GM12892 (cell line): ENCODE measurements at regions not wholly inside any gene's neighbourhood (a gene's known extent, or its start where the extent isn't known, plus 50 kb on each side); places are given as distances from the start of the nearest gene placed in this dataset.

Experiments
- DNase-seq: peaks from one replicate; pipeline ENCODE4 v3.0.0; 2011; ENCODE audit not compliant: insufficient read length
- FAIRE-seq: peaks from 2 replicates; lab custom pipeline; 2011; peaks lifted over from hg19 to GRCh38; lab: Jason Lieb, UNC
- POLR2A ChIP-seq: IDR thresholded peaks from 2 replicates; pipeline ENCODE4 v1.6.1; 2011; ENCODE audit warnings: low read depth, low read length, control low read depth
- POLR2AphosphoS5 ChIP-seq: IDR thresholded peaks from 2 replicates; pipeline ENCODE4 v1.6.1; 2011; ENCODE audit warnings: low read depth, low read length, control low read depth
- TAF1 ChIP-seq: IDR thresholded peaks from 2 replicates; pipeline ENCODE4 v1.6.1; 2011; ENCODE audit warnings: low read depth, mild to moderate bottlenecking, control low read depth, low read length, borderline replicate concordance

- TF ChIP-seq POLR2A (no peak), POLR2AphosphoS5 (no peak), TAF1 (no peak)
- DNase-seq (no peak), FAIRE-seq (no peak)
Measured at GRCh38 chr7:20503278-20503950, 112.1 kb upstream of the ABCB5 start.

DNA sequence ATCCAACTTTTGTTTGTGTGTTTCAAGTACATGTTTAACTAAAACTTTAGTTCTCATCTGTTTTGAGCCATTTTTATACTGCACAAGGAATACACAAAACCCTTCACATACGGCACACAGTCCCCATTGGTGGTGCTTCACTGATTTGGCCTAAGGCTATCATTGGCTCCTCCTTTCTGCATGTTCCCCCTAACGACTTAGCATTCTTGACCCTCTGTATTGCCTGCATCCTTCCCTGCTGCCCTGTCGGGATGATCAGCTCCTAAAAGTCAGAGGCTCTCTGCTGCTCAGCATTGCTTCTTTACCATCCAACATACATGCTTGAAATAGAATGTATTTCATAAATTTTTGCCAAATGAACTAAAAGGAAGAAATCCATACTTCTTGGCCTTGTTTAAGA, 111.4 kb upstream of the ABCB5 start:
- TF ChIP-seq TAF1 (no peak), POLR2A (no peak), POLR2AphosphoS5 (no peak)
- FAIRE-seq, result no peak
- no peak for DNase-seq

GRCh38 chr7:20506175-20506574, 109.3 kb upstream of the ABCB5 start:
- TF ChIP-seq POLR2A, result no peak
- no peak for TF ChIP-seq TAF1
- no peak for TF ChIP-seq POLR2AphosphoS5
- DNase-seq, result no peak
- FAIRE-seq, result no peak

DNA sequence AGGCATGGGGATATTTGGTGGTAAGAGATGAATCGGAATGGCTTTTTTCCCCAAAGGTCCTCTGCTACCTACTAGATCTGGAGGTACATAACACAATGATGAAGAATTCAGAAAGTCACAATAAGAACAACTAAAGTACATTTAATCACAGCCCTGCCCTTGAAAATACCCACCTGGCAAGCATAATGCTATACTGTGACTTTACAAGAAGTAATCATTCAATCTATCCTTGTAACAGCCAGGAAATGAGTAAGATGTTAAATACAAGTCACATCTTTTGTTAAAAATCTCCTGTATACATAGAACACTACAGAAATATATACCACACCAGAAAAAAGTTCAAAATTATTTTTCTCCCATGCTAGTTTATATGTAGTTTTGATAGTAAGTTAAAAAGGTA, 108.3 kb upstream of the ABCB5 start:
- DNase-seq, result no peak
- FAIRE-seq, result no peak
- TF ChIP-seq POLR2A, result no peak
- TF ChIP-seq POLR2AphosphoS5, result no peak
- no peak for TF ChIP-seq TAF1

- DNase-seq (no peak), FAIRE-seq (no peak)
Measured at GRCh38 chr7:20508109-20508508, 107.4 kb upstream of the ABCB5 start.

DNA sequence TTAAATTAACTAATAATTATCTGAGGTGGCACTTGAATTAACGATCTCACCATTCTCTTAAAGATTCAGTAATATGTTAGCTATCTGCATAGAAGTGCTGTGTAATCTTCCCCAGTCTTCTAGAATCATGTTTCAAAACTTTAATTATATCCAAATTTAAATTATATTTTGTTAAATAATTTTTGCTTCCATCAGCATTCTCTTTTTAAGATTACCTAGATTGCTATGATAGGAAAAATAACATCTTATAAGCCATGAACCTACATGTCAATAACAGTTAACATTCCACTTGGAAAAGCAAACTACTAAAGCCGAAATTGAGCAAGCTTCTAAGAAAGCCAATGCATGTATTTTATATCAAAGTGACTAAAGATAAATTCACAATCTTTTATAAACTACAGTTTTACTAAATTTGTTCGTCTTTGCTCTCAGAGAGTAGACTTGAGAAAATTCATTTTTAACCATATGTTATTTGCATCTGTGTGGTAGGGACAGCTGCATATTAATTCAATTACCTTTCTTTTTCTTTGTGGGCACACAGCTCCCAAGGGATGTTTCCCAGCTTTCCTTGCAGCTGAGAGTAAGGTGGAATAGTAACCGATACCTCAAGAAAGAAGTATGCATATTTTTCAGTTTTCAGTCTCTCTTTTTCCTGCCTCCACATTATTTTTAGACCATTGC, 105.4 kb upstream of the ABCB5 start:
- DNase-seq, result no peak
- no peak for TF ChIP-seq POLR2AphosphoS5
- TF ChIP-seq TAF1, result no peak
- no peak for TF ChIP-seq POLR2A
- FAIRE-seq, result no peak

More at GRCh38 chr7:20508109-20508508, 107.4 kb upstream of the ABCB5 start:
- TF ChIP-seq POLR2AphosphoS5 (no peak), TAF1 (no peak), POLR2A (no peak)

GRCh38 chr7:20510573-20510900, 104.9 kb upstream of the ABCB5 start:
- TF ChIP-seq TAF1 (no peak), POLR2A (no peak), POLR2AphosphoS5 (no peak)
- FAIRE-seq, result no peak
- DNase-seq, result no peak

DNA sequence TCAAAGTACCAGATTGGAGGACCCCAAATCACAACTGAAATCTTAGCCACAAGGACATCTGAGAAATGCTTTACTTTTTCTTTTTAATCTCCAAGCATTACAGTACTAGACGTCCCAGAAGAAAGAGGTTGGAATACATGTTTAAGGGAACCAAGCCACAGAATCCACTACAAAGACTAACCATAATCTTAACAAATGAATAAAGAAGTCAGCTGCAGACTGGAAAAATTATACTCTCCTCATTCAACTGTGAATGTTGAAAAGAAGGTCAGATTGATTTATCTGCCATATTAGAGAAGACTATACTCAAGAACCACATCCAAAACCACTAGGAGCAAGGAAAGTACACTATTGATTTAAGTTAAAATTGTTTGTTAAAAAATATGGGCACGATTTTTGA, 102.1 kb upstream of the ABCB5 start:
- FAIRE-seq, result no peak

DNA sequence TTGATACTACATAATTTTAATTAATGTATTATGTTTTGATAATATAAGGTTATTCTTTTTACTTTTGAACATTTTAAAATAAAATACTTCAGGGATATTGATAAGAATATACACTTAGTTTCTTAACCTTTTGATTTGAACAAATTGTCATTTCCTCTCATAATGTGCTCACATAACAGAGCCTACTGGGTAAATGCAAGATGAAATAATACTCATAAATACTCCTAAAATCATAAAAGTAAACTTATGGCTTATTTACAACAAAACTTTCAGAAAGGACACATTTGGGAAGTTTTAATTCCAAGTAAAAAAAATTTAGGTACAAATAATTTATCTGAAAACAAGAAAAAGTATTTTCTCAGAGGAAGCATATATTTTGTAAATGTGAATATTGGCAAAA, 101.6 kb upstream of the ABCB5 start:
- FAIRE-seq, result no peak
- no peak for DNase-seq
- TF ChIP-seq POLR2AphosphoS5 (no peak), TAF1 (no peak), POLR2A (no peak)

More for the DNA sequence above, 102.1 kb upstream of the ABCB5 start:
- TF ChIP-seq POLR2AphosphoS5 (no peak), POLR2A (no peak), TAF1 (no peak)
- no peak for DNase-seq

GRCh38 chr7:20514364-20514763, 101.1 kb upstream of the ABCB5 start:
- no peak for FAIRE-seq
- TF ChIP-seq POLR2AphosphoS5 (no peak), POLR2A (no peak), TAF1 (no peak)
- no peak for DNase-seq

- FAIRE-seq (no peak), DNase-seq (no peak)
- TF ChIP-seq POLR2A, result no peak
- TF ChIP-seq POLR2AphosphoS5, result no peak
- TF ChIP-seq TAF1, result no peak
Measured at GRCh38 chr7:20519645-20520044, 95.8 kb upstream of the ABCB5 start.

DNA sequence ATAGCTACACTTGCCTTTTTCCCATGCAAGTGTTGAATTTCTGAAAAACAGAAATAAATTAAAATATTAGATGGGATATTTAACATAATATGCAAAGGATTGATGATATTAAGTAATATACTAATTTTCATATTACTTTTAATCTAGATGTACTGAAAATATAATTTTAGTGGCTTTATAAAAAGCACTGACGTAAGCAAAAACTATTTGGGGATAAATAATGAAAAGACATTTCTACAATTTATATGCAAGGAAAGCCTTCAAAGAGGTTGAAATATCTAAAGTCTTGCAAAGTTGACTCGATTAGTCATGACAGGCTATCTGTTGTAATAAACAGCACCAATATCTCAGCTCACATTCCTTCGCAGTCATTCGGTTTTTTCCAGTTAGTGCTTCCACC, 94.9 kb upstream of the ABCB5 start:
- FAIRE-seq (no peak), DNase-seq (no peak)
- no peak for TF ChIP-seq TAF1
- no peak for TF ChIP-seq POLR2A
- no peak for TF ChIP-seq POLR2AphosphoS5

DNA sequence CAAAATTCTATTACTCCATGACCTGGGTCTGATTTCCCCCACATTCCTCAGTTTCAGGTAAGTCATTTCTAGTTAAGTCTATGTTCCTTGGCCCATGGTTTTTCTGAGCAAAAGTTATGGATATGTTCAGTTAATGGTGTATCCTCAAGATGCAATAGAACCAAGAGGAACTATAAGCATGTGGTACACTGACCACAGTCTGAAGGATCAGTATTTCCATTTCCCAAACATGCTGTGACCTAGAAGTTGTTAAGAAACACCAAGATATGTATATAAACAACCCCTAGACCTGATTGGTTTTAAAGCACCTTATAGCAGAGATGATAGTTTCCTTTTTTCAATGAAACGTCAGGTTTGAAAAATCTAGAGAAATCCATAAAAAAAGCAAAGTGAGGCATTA, 94.2 kb upstream of the ABCB5 start:
- DNase-seq (no peak), FAIRE-seq (no peak)
- TF ChIP-seq POLR2AphosphoS5, result no peak
- TF ChIP-seq POLR2A, result no peak
- no peak for TF ChIP-seq TAF1

GRCh38 chr7:20529260-20529659, 86.2 kb upstream of the ABCB5 start:
- no peak for TF ChIP-seq POLR2A
- TF ChIP-seq POLR2AphosphoS5, result no peak
- no peak for TF ChIP-seq TAF1
- DNase-seq (no peak), FAIRE-seq (no peak)
